Neural progenitor cell (in vitro differentiated cells): ENCODE measurements at regions not wholly inside any gene's neighbourhood (a gene's known extent, or its start where the extent isn't known, plus 50 kb on each side); places are given as distances from the start of the nearest gene placed in this dataset.

Experiments
- DNase-seq: peaks from one replicate; pipeline ENCODE4 v3.0.0-alpha.2; 2016; ENCODE audit warnings: low spot score
- H2AFZ ChIP-seq: fragments of 200-600 bp; sonication (generic); replicated peaks from 2 replicates; pipeline ENCODE4 v1.6.1; 2016; ENCODE audit warnings: antibody characterized with exemption
- H3F3A ChIP-seq: fragments of 200-600 bp; sonication (generic); 2 replicates; pipeline ENCODE4 v1.6.1; 2016; ENCODE audit warnings: antibody characterized with exemption, low read depth
- H3K27ac ChIP-seq: fragments of 200-600 bp; sonication (generic); 2 replicates; pipeline ENCODE4 v1.5.1; 2016; ENCODE audit warnings: mild to moderate bottlenecking
- H3K27me3 ChIP-seq: fragments of 200-600 bp; sonication (generic); 2 replicates; pipeline ENCODE4 v1.6.1; 2016; ENCODE audit warnings: mild to moderate bottlenecking, moderate library complexity
- H3K36me3 ChIP-seq: fragments of 200-600 bp; sonication (generic); 2 replicates; pipeline ENCODE4 v1.5.1; 2016
- H3K4me1 ChIP-seq: fragments of 200-600 bp; sonication (generic); 2 replicates; pipeline ENCODE4 v1.6.1; 2016; ENCODE audit warnings: mixed run types
- H3K4me2 ChIP-seq: fragments of 200-600 bp; sonication (generic); 2 replicates; pipeline ENCODE4 v1.6.1; 2016
- H3K4me3 ChIP-seq: fragments of 200-600 bp; sonication (generic); 2 replicates; pipeline ENCODE4 v1.5.1; 2016
- H3K79me2 ChIP-seq: fragments of 200-600 bp; sonication (generic); 2 replicates; pipeline ENCODE4 v1.6.1; 2016; ENCODE audit warnings: low read depth
- H3K9ac ChIP-seq: fragments of 200-600 bp; sonication (generic); 2 replicates; pipeline ENCODE4 v1.6.1; 2016
- H3K9me3 ChIP-seq: fragments of 200-600 bp; sonication (generic); 2 replicates; pipeline ENCODE4 v1.5.1; 2016; ENCODE audit warnings: low read depth
- H4K20me1 ChIP-seq: fragments of 200-600 bp; sonication (generic); 2 replicates; pipeline ENCODE4 v1.6.1; 2016; ENCODE audit warnings: low read depth
- H3K27ac Mint-ChIP-seq: 3 replicates; pipeline ENCODE4 v1.8.0; 2021; ENCODE audit warnings: mixed read lengths
- H3K27me3 Mint-ChIP-seq: 2 replicates; pipeline ENCODE4 v1.8.0; 2022; ENCODE audit warnings: low read depth, mild to moderate bottlenecking, inconsistent platforms, moderate library complexity, mixed read lengths; ENCODE audit not compliant: insufficient read depth
- H3K36me3 Mint-ChIP-seq: 3 replicates; pipeline ENCODE4 v1.8.0; 2021; ENCODE audit warnings: mixed read lengths
- H3K4me1 Mint-ChIP-seq: 3 replicates; pipeline ENCODE4 v1.8.0; 2021; ENCODE audit warnings: mixed read lengths
- H3K4me3 Mint-ChIP-seq: 3 replicates; pipeline ENCODE4 v1.8.0; 2021; ENCODE audit warnings: mild to moderate bottlenecking, moderate library complexity, mixed read lengths
- H3K9me3 Mint-ChIP-seq: 3 replicates; pipeline ENCODE4 v1.8.0; 2020; ENCODE audit warnings: mixed read lengths
- EZH2 ChIP-seq: fragments of 200-600 bp; sonication (generic); IDR thresholded peaks from 2 replicates; pipeline ENCODE4 v1.6.1; 2017; ENCODE audit warnings: antibody characterized with exemption, mild to moderate bottlenecking, moderate library complexity
- EZH2phosphoT487 ChIP-seq: fragments of 200-600 bp; sonication (generic); IDR thresholded peaks from 2 replicates; pipeline ENCODE4 v1.6.1; 2017; ENCODE audit warnings: antibody characterized with exemption
- TF ChIP-seq, protein P1 (sequence below): fragments of 200-600 bp; sonication (generic); IDR thresholded peaks from 2 replicates; pipeline ENCODE4 v1.5.1; 2017; ENCODE audit warnings: antibody characterized with exemption, mild to moderate bottlenecking

GRCh38 chr11:128407962-128408361 lies 179.4 kb downstream of the ETS1 start:
- DNase-seq, result no peak
- no peak overlapping the region for H3K4me3 ChIP-seq
- peaks cover 2% of the 10 kb centered on the region for H3K27me3 Mint-ChIP-seq
- no peak overlapping the region for H2AFZ ChIP-seq
- H3K4me2 ChIP-seq, result no peak overlapping the region
- H3F3A ChIP-seq, result no peaks in the 10 kb centered on the region
- H3K27ac Mint-ChIP-seq, result no peak overlapping the region
- H3K4me1 ChIP-seq, result no peaks in the 10 kb centered on the region
- H3K4me3 Mint-ChIP-seq, result no peak overlapping the region
- no peak overlapping the region for H3K27ac ChIP-seq
- peaks cover 12% of the 10 kb centered on the region for H3K4me1 Mint-ChIP-seq
- H3K36me3 ChIP-seq, result no peaks in the 10 kb centered on the region
- no peaks in the 10 kb centered on the region for H3K36me3 Mint-ChIP-seq
- no peaks in the 10 kb centered on the region for H3K9me3 Mint-ChIP-seq
- no peaks in the 10 kb centered on the region for H3K9me3 ChIP-seq
- H3K27me3 ChIP-seq, result no peaks in the 10 kb centered on the region
- H4K20me1 ChIP-seq, result no peaks in the 10 kb centered on the region
- no peak overlapping the region for H3K9ac ChIP-seq
- TF ChIP-seq EZH2phosphoT487 (no peak), EZH2 (no peak)
- TF ChIP-seq, protein P1, sequence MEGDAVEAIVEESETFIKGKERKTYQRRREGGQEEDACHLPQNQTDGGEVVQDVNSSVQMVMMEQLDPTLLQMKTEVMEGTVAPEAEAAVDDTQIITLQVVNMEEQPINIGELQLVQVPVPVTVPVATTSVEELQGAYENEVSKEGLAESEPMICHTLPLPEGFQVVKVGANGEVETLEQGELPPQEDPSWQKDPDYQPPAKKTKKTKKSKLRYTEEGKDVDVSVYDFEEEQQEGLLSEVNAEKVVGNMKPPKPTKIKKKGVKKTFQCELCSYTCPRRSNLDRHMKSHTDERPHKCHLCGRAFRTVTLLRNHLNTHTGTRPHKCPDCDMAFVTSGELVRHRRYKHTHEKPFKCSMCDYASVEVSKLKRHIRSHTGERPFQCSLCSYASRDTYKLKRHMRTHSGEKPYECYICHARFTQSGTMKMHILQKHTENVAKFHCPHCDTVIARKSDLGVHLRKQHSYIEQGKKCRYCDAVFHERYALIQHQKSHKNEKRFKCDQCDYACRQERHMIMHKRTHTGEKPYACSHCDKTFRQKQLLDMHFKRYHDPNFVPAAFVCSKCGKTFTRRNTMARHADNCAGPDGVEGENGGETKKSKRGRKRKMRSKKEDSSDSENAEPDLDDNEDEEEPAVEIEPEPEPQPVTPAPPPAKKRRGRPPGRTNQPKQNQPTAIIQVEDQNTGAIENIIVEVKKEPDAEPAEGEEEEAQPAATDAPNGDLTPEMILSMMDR, result no peak
- no peaks in the 10 kb centered on the region for H3K79me2 ChIP-seq

DNA sequence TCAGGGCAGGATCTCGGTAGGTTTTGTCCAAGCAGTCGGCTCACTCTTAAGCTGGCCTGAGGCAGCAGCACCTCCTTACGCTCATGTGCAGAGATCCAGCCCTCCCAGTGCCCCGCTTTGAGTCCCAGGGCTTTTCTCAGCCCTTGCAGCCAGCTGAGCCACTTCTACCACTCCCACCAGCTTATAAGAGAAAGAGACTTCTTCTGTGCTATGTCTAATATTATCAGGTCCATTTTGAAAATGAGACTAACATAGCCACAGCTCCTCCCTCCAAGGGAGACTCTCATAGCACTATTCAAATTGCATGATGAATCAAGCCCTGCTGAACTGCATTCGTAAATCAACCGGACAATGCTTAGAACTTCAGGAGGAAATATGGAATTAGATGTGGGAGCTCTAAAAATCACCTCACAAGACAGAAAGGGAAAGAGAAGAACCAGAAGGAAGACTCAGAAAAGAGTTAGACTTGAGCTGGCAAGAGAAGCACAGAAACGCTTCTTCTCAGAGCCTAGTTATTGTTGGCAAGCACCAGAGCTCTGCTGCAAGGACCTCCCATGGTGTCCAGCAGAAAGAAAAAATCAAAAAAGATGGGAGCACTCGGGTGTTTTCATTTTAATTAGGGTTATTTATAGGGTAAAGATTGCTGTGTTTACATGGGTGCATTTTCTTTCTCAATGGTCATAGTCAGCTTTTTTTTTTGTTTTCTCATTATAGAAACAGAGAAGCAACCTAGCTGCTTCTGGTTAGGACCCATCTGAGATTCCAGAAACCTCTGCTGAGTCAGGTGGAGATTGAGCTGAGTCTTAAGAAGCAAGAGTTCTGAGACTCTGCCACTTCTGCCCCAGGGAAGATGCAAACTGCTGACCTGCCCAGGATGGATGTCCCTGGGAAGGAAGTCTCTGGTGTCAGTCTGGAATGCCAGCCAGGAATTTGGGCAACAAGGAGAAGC lies 181.4 kb downstream of the ETS1 start:
- Mint-ChIP-seq H3K4me1 (peaks cover 12% of the 10 kb centered on the region), H3K27ac (no peak overlapping the region), H3K27me3 (peaks cover 2% of the 10 kb centered on the region), H3K9me3 (no peaks in the 10 kb centered on the region), H3K4me3 (no peak overlapping the region), H3K36me3 (no peaks in the 10 kb centered on the region)
- H3K4me3 ChIP-seq, result no peak overlapping the region
- no peaks in the 10 kb centered on the region for H3K79me2 ChIP-seq
- H2AFZ ChIP-seq, result no peak overlapping the region
- no peak for DNase-seq
- TF ChIP-seq, protein P1, result no peak
- TF ChIP-seq EZH2 (no peak), EZH2phosphoT487 (no peak)
- no peaks in the 10 kb centered on the region for H3K36me3 ChIP-seq
- H3K9me3 ChIP-seq, result no peaks in the 10 kb centered on the region
- no peak overlapping the region for H3K9ac ChIP-seq
- H3K4me2 ChIP-seq, result no peak overlapping the region
- no peaks in the 10 kb centered on the region for H3K27me3 ChIP-seq
- no peak overlapping the region for H3K27ac ChIP-seq
- H3F3A ChIP-seq, result no peaks in the 10 kb centered on the region
- H4K20me1 ChIP-seq, result no peaks in the 10 kb centered on the region
- no peaks in the 10 kb centered on the region for H3K4me1 ChIP-seq

- H3K4me3 Mint-ChIP-seq, result no peak overlapping the region
- DNase-seq, result no peak
Measured at GRCh38 chr11:128405112-128405511, 182.2 kb downstream of the ETS1 start.

More at GRCh38 chr11:128405112-128405511, 182.2 kb downstream of the ETS1 start:
- Histone ChIP-seq H2AFZ (no peak overlapping the region), H3K27me3 (no peaks in the 10 kb centered on the region), H3K36me3 (no peaks in the 10 kb centered on the region), H3K27ac (no peak overlapping the region), H3K9ac (no peak overlapping the region), H3K4me1 (no peaks in the 10 kb centered on the region), H4K20me1 (no peaks in the 10 kb centered on the region), H3K79me2 (no peaks in the 10 kb centered on the region), H3K9me3 (no peaks in the 10 kb centered on the region), H3K4me3 (no peak overlapping the region), H3F3A (no peaks in the 10 kb centered on the region), H3K4me2 (no peak overlapping the region)
- H3K9me3 Mint-ChIP-seq, result no peaks in the 10 kb centered on the region
- no peaks in the 10 kb centered on the region for H3K36me3 Mint-ChIP-seq
- H3K27me3 Mint-ChIP-seq, result peaks cover 2% of the 10 kb centered on the region
- no peak overlapping the region for H3K27ac Mint-ChIP-seq
- TF ChIP-seq EZH2, result no peak
- TF ChIP-seq, protein P1, result no peak
- no peak for TF ChIP-seq EZH2phosphoT487
- H3K4me1 Mint-ChIP-seq, result peaks cover 12% of the 10 kb centered on the region
